GM20000 (cell line): ENCODE measurements at regions not wholly inside any gene's neighbourhood (a gene's known extent, or its start where the extent isn't known, plus 50 kb on each side); places are given as distances from the start of the nearest gene placed in this dataset.
A peak's percentile ranks its signal among the peaks of the same experiment; 100 is the strongest.
"Not testable (repeated sequence)": the region's sequence is repeated elsewhere in the genome, so short reads cannot be mapped to it uniquely, and the experiment has no call there.

Experiments used
- DNase-seq: peaks from one replicate; pipeline ENCODE4 v3.0.0; 2012; ENCODE audit warnings: low spot score
- CTCF ChIP-seq: IDR thresholded peaks from 2 replicates; pipeline ENCODE4 v1.5.1; 2012; ENCODE audit warnings: mild to moderate bottlenecking, control low read depth; ENCODE audit errors: extremely low read depth, missing control alignments

GRCh38 chr2:63695583-63695982 lies 106.8 kb downstream of the MDH1 start:
- TF ChIP-seq CTCF: no peak

DNA sequence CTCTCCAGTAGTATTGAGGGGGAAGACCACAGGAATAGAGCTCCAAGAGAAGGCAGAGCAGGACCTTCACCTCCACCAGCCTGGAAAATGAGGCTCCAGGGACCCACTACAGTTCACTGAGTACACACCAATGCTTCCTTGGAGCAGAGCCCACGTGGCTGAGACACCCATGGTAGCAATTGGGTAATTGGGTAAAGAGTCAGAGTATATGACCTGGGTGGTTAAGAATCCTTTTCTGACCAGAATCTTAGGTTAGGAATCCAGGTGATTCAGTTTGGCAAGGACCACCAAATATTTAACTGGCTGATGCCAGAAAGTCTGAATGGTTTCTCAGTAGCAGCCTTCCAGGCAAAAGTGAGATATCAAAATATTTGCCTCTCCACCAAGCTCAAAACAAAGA lies 107.7 kb downstream of the MDH1 start:
- no peak for DNase-seq
- TF ChIP-seq CTCF: no peak

More at GRCh38 chr2:63695583-63695982, 106.8 kb downstream of the MDH1 start:
- no peak for DNase-seq

GRCh38 chr2:63697160-63697559 lies 108.4 kb downstream of the MDH1 start:
- DNase-seq: no peak
- TF ChIP-seq CTCF: no peak

- peak; percentile 40 for TF ChIP-seq CTCF
These were observed 110.2 kb downstream of the MDH1 start for GRCh38 chr2:63698786-63699548.

GRCh38 chr2:63699549-63699839 lies 110.7 kb downstream of the MDH1 start:
- TF ChIP-seq CTCF: no peak
- DNase-seq: no peak

More at GRCh38 chr2:63698786-63699548, 110.2 kb downstream of the MDH1 start:
- peak; percentile 58 for DNase-seq

DNA sequence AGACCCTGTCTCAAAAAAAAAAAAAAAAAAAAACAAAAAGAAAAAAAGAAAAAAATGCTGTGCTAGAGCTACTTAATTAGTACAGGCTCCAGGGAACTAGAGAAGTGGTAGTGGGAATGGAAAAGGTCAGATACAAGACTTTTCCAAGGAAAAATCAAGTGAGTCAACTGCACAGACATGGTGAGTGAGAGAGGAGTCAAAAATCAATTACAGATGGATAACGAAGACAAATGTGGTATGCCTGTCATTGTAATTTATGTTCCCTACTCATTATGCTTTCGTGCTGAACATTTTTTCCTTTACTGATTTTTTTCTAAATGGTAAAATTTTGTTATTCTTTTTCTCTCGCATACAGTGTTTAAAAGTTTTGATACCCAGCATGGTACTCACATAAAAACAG lies 111.5 kb downstream of the MDH1 start:
- no peak for TF ChIP-seq CTCF
- no peak for DNase-seq

DNA sequence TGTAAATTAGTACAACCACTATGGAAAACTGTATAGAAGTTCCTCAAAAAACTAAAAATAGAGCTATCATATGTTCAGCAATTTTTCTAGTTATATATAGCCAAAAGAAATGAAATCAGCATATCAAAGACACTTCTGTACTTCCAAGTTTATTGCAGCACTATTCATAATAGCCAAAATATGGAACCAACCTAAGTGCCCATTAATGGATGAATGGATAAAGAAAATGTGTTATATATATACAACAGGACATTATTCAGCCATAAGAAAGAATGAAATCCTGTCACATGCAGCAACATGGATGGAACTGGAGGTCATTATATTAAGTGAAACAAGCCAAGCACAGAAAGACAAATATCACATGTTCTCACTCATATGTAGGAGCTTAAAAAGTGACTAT lies 112.6 kb downstream of the MDH1 start:
- TF ChIP-seq CTCF: no peak
- DNase-seq: no peak

DNA sequence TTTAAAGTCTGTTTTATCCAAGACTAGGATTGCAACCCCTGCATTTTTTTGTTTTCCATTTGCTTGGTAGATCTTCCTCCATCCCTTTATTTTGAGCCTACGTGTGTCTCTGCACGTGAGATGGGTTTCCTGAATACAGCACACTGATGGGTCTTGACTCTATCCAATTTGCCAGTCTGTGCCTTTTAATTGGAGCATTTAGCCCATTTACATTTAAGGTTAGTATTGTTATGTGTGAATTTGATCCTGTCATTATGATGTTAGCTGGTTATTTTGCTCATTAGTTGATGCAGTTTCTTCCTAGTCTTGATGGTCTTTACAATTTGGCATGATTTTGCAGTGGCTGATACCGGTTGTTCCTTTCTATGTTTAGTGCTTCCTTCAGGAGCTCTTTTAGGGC lies 117.3 kb downstream of the MDH1 start:
- not testable (repeated sequence) for DNase-seq
